Activated naive CD4-positive, alpha-beta T cell treated with anti-CD3 and anti-CD28 coated beads, Interleukin-2, amount 50 U/mL, for 72 hours (primary cell): ENCODE measurements at regions not wholly inside any gene's neighbourhood (a gene's known extent, or its start where the extent isn't known, plus 50 kb on each side); places are given as distances from the start of the nearest gene placed in this dataset.
A peak's percentile ranks its signal among the peaks of the same experiment; 100 is the strongest.
"Not testable (repeated sequence)": the region's sequence is repeated elsewhere in the genome, so short reads cannot be mapped to it uniquely, and the experiment has no call there.

Experiments used
- ATAC-seq, 2 donors: fragments of 150-1000 bp; cut with Tn5 transposase; 2 replicates each; pipeline ENCODE4 v1.10.0; 2021; ENCODE audit warnings: mild to moderate bottlenecking in 2 of 2, moderate library complexity in 2 of 2
- DNase-seq, 2 donors: peaks; one replicate each; pipeline ENCODE4 v3.0.0; 2021 to 2022; ENCODE audit warnings: low spot score in 2 of 2
- H3K27ac Mint-ChIP-seq, 2 donors: one replicate each; pipeline ENCODE4 v1.8.0; 2022; ENCODE audit warnings: mild to moderate bottlenecking in 2 of 2, mixed read lengths in 2 of 2
- H3K36me3 Mint-ChIP-seq, 2 donors: one replicate each; pipeline ENCODE4 v1.8.0; 2022; ENCODE audit warnings: mixed read lengths in 2 of 2
- H3K9me3 Mint-ChIP-seq, 2 donors: one replicate each; pipeline ENCODE4 v1.8.0; 2022; ENCODE audit warnings: mixed read lengths in 2 of 2

- H3K36me3 Mint-ChIP-seq, DNase-seq, H3K9me3 Mint-ChIP-seq, ATAC-seq: not testable (repeated sequence)
- peak overlapping the region in 1 of 2 donors; percentile 76 for H3K27ac Mint-ChIP-seq
Observed at GRCh38 chr9:39463696-39464095, 108.2 kb downstream of the SPATA31A1 start.

DNA sequence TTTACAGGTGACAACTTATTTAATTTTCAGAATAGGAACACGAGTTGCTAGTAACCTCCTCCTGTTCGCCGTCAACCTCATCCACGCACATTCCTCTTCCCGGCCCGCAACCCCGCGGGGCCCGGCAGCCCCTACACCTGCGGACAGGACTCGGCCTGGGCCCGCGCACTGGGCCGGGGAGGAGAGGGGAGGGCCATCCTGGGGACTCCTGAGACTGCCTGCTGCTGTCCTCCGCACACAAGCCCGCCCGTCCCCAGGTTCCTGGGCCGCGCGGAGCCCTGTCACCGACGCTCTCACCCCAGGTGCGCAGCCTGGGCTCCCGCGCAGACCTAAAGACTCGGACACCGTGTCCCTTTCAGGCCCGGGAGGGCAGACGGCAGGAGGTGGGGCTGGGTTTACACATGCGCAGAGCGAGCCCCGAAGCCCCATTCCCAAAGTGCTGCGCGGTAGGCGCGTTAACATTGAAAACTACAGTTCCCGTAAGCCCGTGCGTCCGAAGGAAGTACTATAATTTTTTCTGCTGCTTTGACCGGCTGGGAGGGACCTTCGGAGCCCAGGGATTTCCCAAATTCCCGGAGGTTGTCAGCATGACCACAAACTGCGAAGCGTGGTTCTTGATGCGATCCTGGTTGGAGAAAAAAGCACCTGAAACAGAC, 108.8 kb downstream of the SPATA31A1 start:
- peak overlapping the region; percentile 76 to 93 for H3K27ac Mint-ChIP-seq
- not testable (repeated sequence) for H3K36me3 Mint-ChIP-seq, H3K9me3 Mint-ChIP-seq
- peak; percentile 95 to 97 for ATAC-seq
- DNase-seq: peak; percentile 67 to 86

- H3K27ac Mint-ChIP-seq, H3K36me3 Mint-ChIP-seq, H3K9me3 Mint-ChIP-seq, DNase-seq, ATAC-seq: not testable (repeated sequence)
Observed at GRCh38 chr9:39474499-39474898, 119.0 kb downstream of the SPATA31A1 start.

DNA sequence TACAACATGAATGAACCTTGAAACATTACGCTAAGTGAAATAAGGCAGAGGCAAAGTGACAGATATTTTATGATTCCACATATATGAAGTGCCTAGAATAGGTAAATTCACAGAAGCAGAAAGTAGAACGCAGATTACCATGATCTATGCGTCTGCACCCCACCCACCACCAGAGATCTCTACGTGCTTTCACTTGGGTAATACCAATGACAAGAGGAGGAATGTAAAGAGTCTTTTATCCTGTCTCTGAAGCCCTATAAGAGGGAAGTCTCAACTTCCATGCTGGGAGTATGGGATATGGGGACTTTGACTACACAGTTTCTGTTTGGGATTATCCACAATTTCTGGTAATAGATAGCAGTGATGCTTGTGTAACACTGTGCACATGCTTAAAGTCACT, 127.6 kb downstream of the SPATA31A1 start:
- H3K36me3 Mint-ChIP-seq, DNase-seq, H3K27ac Mint-ChIP-seq, ATAC-seq, H3K9me3 Mint-ChIP-seq: not testable (repeated sequence)

DNA sequence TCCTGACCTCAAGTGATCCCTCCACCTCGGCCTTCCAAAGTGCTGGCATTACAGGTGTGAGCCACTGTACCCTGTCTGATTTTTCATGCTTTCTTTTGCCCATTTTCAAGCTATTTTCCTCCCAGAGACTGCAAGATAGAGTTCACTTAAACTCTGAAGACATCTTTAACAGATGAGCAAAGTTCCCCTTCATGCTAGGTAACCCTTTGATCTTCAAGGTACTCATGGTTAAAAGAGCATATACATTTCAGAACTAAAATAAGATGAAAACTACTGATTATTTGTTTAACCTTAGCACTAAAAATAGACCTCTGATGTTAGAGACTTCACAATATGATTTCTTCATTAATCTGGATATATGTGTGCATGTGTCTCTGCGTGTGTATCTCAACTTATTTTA, 128.4 kb downstream of the SPATA31A1 start:
- DNase-seq, H3K27ac Mint-ChIP-seq, H3K36me3 Mint-ChIP-seq, H3K9me3 Mint-ChIP-seq: not testable (repeated sequence)
- ATAC-seq: peak in 1 of 2 donors; percentile 29

DNA sequence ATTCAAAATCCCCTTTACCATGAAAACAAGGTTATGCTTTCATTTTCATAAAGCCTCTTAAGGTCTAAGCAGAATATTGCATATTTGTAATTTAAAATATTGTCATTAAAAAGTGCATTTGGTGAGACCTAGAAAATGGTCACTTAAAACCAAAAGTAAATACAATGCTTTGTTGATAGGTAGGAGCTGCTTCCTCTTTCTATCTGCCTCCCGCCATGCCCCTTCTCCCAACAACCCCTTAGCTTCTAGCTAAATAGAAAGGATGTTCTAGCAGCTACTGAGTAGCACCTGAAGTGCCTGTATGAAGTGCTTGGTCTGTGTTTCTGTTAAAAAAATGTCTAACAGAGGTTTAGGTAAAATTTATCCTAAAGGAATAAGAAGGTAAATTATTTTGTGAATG, 128.8 kb downstream of the SPATA31A1 start:
- not testable (repeated sequence) for ATAC-seq, H3K27ac Mint-ChIP-seq, H3K36me3 Mint-ChIP-seq

GRCh38 chr9:39487477-39487876, 132.0 kb downstream of the SPATA31A1 start:
- not testable (repeated sequence) for H3K36me3 Mint-ChIP-seq, H3K27ac Mint-ChIP-seq, H3K9me3 Mint-ChIP-seq, DNase-seq, ATAC-seq

More for the DNA sequence above, 128.8 kb downstream of the SPATA31A1 start:
- H3K9me3 Mint-ChIP-seq, DNase-seq: not testable (repeated sequence)

- H3K27ac Mint-ChIP-seq, H3K36me3 Mint-ChIP-seq, ATAC-seq, H3K9me3 Mint-ChIP-seq, DNase-seq: not testable (repeated sequence)
Observed at GRCh38 chr9:39496248-39496647, 140.8 kb downstream of the SPATA31A1 start.

- H3K36me3 Mint-ChIP-seq, ATAC-seq, DNase-seq, H3K27ac Mint-ChIP-seq, H3K9me3 Mint-ChIP-seq: not testable (repeated sequence)
Observed at GRCh38 chr9:39503178-39503577, 147.7 kb downstream of the SPATA31A1 start.

- not testable (repeated sequence) for H3K27ac Mint-ChIP-seq, H3K9me3 Mint-ChIP-seq, H3K36me3 Mint-ChIP-seq, DNase-seq, ATAC-seq
Observed at GRCh38 chr9:39527387-39528029, 172.0 kb downstream of the SPATA31A1 start.

DNA sequence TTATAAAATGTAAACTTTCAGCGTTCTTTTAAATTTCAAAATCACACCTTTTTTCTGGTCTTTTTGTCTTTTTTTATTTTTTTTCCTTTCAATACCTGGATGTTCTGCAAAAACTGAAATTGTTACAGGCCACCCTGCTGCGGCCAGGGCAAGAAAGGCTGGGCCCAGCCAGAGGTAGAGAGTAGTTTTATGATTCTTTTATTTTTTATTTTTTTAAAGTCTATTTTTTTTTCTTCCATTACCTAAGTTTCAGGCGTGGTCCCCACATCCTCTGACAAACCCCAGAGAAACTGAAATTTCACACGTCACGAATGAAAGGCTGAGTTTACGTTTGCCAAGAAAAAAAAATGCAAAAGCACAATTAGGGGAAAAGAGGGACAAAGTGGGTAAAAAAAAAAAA, 177.1 kb downstream of the SPATA31A1 start:
- not testable (repeated sequence) for DNase-seq, H3K27ac Mint-ChIP-seq, H3K9me3 Mint-ChIP-seq, H3K36me3 Mint-ChIP-seq
- ATAC-seq: peak in 1 of 2 donors; percentile 46

- peak in 1 of 2 donors; percentile 14 for ATAC-seq
- H3K9me3 Mint-ChIP-seq, DNase-seq, H3K36me3 Mint-ChIP-seq, H3K27ac Mint-ChIP-seq: not testable (repeated sequence)
Observed at GRCh38 chr9:39533001-39533762, 177.7 kb downstream of the SPATA31A1 start.

DNA sequence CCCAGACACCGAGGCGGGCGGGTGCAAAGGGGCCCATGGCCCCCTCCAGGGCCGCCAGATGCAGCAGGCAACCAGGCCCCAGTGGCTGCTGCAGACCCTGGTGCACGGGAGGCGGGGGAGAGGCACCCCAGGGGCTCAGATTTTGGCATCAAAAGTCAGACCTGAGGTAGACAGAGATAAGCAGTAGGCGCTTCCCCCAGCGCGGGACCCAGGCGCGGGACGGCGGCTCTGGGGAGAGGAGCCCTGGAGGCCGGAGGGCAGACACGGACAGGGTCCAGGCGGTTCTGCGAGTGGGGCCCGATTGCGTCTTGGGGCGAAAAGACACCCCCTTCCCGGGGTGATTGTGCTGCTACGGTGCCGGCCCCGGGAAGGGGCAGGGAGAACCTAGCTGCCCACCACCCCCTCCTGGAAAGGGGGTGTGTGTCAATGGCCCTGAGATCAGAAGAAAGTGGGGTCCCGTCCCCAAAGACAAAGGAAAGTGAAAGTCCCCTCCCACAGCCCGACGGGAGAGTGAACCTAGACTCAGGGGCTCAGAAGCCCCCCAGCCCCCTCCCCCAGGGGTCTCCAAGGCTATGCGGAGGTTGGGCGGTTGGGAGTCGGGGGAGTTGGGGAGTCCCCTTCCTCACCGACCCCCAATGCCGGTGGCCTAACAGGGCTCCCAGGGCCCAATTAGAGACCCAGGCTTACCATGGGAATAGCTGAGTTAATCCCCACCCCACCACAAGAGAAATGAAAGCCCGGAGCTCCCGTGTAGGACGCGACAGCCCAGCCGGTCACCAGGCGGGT, 178.5 kb downstream of the SPATA31A1 start:
- not testable (repeated sequence) for H3K36me3 Mint-ChIP-seq, H3K27ac Mint-ChIP-seq, ATAC-seq, DNase-seq, H3K9me3 Mint-ChIP-seq

DNA sequence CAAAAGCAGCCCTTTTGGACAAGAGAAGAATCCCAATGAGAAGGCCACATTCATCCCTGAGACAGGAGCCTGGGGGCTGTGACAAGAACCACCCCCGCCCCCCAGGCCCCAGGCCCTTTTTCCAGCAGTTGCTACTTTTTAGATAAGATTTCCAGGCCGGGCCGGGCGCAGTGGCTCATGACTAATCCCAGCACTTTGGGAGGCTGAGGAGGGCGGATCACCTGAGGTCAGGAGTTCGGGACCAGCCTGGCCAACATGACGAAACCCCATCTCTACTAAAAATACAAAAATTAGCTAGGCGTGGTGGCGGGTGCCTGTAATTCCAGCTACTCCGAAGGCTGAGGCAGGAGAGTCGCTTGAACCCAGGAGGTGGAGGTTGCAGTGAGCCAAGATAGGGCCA, 179.4 kb downstream of the SPATA31A1 start:
- H3K9me3 Mint-ChIP-seq: not testable (repeated sequence)

GRCh38 chr9:39542157-39542556, 186.7 kb downstream of the SPATA31A1 start:
- not testable (repeated sequence) for H3K27ac Mint-ChIP-seq

More for the DNA sequence above, 179.4 kb downstream of the SPATA31A1 start:
- H3K27ac Mint-ChIP-seq, H3K36me3 Mint-ChIP-seq, ATAC-seq, DNase-seq: not testable (repeated sequence)

DNA sequence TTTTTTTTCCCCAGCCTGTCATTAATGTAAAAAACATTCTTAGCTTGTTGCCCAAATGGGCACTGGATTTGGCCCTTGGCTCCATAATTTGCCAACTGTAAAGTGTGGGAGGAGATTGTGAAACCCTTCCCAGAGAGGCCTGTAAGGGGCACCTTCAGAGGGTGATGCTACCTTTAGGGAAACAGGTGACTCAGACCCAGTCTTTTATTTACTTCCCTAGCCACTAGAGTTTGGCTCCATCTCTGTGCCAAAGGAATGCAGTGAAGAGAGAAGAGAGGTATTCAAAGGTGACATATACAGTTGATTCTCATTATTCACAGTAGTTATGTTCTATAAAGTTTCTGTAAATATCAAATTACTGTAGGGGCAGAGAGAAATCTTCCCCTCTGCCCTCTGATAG, 189.6 kb downstream of the SPATA31A1 start:
- not testable (repeated sequence) for DNase-seq, H3K36me3 Mint-ChIP-seq, ATAC-seq, H3K27ac Mint-ChIP-seq, H3K9me3 Mint-ChIP-seq

More at GRCh38 chr9:39542157-39542556, 186.7 kb downstream of the SPATA31A1 start:
- not testable (repeated sequence) for H3K36me3 Mint-ChIP-seq, H3K9me3 Mint-ChIP-seq, DNase-seq, ATAC-seq
